NAMALWA (cell line): ENCODE measurements at regions not wholly inside any gene's neighbourhood (a gene's known extent, or its start where the extent isn't known, plus 50 kb on each side); places are given as distances from the start of the nearest gene placed in this dataset.
"Not testable (repeated sequence)": the region's sequence is repeated elsewhere in the genome, so short reads cannot be mapped to it uniquely, and the experiment has no call there.

Experiments
- DNase-seq: peaks from one replicate; pipeline ENCODE4 v3.0.0-alpha.2; 2015; ENCODE audit warnings: low spot score

GRCh38 chrX:84611843-84612636 is 109.8 kb upstream of the HDX start:
- DNase-seq, result no peak

- DNase-seq, result no peak
Observed at GRCh38 chrX:84634201-84634782, 132.0 kb upstream of the HDX start.

GRCh38 chrX:84666086-84666485 is 163.8 kb upstream of the HDX start:
- DNase-seq, result no peak

GRCh38 chrX:84690228-84690627 is 188.0 kb upstream of the HDX start:
- no peak for DNase-seq

- no peak for DNase-seq
Observed at GRCh38 chrX:84709987-84710386, 207.7 kb upstream of the HDX start.

GRCh38 chrX:84710611-84711010 is 208.4 kb upstream of the HDX start:
- DNase-seq, result no peak

GRCh38 chrX:84712621-84713020 is 210.4 kb upstream of the HDX start:
- no peak for DNase-seq

- DNase-seq, result peak; percentile 15
Observed at GRCh38 chrX:84715315-84715714, 213.1 kb upstream of the HDX start.

- no peak for DNase-seq
Observed at GRCh38 chrX:84717343-84717742, 215.1 kb upstream of the HDX start.

- no peak for DNase-seq
Observed at GRCh38 chrX:84721416-84721815, 219.2 kb upstream of the HDX start.

- DNase-seq, result no peak
Observed at GRCh38 chrX:84724576-84724975, 222.3 kb upstream of the HDX start.

GRCh38 chrX:84729408-84729807 is 227.2 kb upstream of the HDX start:
- no peak for DNase-seq

- peak; percentile 63 for DNase-seq
Observed at GRCh38 chrX:84729809-84730208, 227.6 kb upstream of the HDX start.

- no peak for DNase-seq
Observed at GRCh38 chrX:84735025-84735424, 232.8 kb upstream of the HDX start.

GRCh38 chrX:84737471-84737871 is 235.2 kb upstream of the HDX start:
- DNase-seq, result no peak

- DNase-seq, result no peak
Observed at GRCh38 chrX:84747516-84747915, 245.3 kb upstream of the HDX start.

GRCh38 chrX:84748965-84749656 is 246.9 kb upstream of the HDX start:
- DNase-seq, result no peak

- no peak for DNase-seq
Observed at GRCh38 chrX:84760560-84760959, 243.1 kb upstream of the APOOL start.

- DNase-seq, result no peak
Observed at GRCh38 chrX:84796321-84796720, 207.4 kb upstream of the APOOL start.

- DNase-seq, result no peak
Observed at GRCh38 chrX:84830836-84831235, 172.8 kb upstream of the APOOL start.

GRCh38 chrX:84846541-84846940 is 157.1 kb upstream of the APOOL start:
- not testable (repeated sequence) for DNase-seq

- not testable (repeated sequence) for DNase-seq
Observed at GRCh38 chrX:84851183-84851582, 152.5 kb upstream of the APOOL start.

- not testable (repeated sequence) for DNase-seq
Observed at GRCh38 chrX:84856791-84857190, 146.9 kb upstream of the APOOL start.
